HG03066 (cell line): ENCODE measurements at regions not wholly inside any gene's neighbourhood (a gene's known extent, or its start where the extent isn't known, plus 50 kb on each side); places are given as distances from the start of the nearest gene placed in this dataset.

Experiments used
- ATAC-seq: cut with Tn5 transposase; IDR thresholded peaks from one replicate; pipeline ENCODE4 v1.9.1; 2021; ENCODE audit warnings: low read depth; ENCODE audit not compliant: unreplicated experiment

- ATAC-seq: peak; percentile 78
Measured at GRCh38 chr10:110395350-110396283, 90.9 kb upstream of the SMNDC1 start.

DNA sequence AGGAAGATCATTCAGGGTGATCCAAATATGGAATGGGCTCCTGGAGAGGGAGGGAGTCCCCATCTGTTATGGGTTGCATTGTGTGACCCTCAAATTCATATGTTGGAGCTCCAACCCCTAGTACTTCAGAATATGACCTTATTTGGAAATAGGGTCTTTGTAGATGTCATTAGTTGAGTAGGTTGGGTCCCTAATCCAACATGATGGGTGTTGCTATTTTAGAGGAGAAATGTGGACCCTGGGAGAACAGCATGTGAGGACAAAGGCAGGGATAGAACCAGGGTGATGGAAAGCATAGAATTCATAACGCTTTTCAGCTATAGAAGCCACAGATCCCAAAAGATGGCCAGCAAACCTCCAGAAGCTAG lies 91.5 kb upstream of the SMNDC1 start:
- no peak for ATAC-seq

DNA sequence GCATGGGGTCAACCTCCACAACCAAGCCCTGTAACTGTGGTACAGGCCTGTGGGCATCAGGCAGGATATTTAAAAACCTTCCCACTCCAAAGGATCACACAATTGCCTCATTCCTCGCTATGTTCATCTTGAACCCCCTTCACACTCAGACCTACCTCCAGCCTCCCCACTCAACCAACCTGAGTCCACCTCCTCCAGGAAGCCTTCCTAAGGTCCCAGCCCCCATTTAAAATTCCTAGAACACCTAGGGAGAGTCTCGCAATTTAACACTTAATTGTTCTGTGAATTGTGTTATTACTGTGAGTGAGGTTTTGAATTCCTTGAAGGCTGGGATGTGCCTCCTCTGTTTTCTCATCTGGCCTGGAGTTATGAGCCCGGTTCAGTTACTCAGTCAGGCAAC lies 93.1 kb upstream of the SMNDC1 start:
- ATAC-seq: no peak

DNA sequence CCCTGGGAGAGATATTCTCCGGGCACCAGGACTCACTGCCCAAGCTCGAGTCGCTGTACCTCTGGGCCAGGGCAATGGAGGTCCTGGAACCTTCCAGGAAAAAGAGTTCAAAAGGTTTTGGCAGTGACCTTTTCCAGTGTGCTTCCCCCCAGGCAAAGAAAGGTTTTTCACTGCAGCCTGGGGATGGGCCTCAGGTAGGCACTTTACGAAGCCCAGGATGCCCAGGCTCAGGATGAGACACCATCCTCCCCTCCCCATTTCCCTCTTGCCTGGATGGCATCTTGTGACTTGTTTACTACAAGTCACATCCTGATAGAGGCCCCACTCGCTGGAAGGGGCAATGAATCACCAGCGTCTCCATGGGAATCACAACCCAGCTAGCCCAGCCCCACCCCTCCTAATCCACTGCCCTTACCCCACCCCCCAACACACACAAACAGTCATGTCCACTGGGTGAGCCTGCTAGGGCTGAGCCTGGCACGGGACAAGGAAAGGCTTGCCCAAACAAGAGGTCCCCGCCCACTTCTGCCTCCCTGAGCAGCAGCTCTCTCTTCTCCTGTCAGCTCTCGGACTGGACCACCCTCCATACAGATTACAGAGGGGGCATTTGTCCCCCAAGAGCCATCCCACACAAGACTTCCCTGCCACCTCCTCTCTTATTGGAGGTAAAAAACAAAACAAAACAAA lies 93.8 kb upstream of the SMNDC1 start:
- no peak for ATAC-seq

- no peak for ATAC-seq
Measured at GRCh38 chr10:110399106-110399964, 94.6 kb upstream of the SMNDC1 start.

DNA sequence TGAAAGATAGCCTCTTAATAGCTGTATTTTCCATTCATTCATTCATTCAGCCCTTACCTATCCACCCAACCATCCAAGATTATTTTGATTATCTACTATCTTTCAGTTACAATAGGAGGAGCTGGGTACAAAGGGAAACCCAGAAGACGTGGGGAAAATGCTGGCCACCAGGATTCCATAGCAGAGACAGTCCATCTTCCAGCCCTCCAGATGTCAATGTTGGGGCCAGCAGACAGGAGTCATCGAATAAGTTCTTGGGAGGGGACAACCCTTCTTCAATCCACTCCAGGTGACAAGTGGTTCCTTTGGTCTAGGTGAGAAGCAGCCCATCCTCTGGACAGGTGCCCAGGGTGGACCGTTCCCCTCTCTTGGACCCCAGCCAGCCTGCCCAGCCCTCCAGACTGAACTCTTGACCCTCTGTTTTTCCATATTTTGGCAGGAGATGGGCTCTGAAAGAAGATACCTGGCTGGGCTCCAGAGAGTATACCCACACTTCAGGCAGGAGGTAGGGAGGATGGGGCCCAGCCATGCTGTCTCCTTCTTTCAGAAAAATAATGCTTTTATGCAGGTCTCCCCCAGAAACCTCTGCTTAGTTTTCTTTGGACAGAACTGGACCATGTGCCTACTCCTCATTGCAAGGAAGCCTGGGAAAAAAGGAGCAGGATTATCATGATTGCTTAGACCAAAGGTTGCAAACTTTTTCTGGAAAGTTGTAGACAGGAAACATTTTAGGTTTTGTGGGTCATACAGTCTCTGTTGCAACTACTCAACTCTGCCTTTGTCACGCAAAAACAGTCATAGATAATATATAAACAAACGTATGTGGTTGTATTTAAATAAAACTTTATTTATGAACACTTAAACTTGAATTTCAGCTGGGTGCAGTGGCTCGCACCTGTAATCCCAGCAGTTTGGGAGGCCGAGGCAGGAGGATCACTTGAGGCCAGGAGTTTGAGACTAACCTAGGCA lies 95.5 kb upstream of the SMNDC1 start:
- no peak for ATAC-seq

DNA sequence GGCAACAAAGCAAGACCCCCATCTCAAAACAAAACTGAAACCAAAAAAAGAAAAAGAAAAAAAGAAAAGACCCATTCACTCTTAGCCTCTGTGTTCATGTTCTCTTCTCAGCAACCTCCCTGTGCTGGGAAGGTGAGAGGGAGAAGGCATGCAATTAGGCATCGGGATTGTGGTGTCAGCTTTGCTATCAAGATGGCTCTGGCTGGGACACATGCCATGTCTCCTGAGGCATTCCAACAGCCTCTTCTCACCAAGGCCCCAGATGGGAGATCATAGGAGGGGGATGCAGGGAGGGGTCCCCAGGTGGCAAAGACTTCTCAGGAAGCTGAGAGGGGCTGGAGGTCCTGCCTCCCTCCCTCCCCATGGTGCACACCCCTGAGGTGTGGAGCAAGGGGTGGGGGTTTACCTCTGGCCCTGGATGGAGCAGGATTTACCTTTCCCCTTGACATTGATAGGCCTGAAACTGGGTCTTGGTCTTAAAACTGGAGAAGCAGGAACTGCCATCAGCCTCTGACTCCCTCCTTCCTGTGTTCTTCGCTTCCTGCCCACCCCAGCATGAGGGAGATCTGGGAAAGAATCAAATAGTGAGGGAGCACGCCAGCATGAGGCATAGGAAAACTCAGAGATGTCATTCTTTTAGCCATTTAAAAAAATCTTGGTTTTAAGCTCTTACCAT lies 96.2 kb upstream of the DUSP5 start:
- ATAC-seq: no peak

DNA sequence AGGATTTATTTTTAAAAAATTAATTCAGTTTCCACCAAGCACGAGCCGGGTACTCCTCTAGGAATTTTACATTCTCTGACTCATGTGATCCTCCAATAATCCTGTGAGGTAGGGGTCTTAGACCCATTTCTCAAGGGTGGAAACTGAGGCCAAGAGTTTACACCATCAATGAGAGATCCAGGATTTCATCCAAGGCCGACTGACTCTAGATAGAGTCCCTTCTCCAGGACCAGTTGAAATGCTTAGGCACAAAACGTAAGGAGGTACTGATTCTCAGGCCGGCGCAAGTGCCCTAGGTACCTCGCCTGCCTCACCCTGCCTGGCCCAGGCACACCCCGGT lies 95.7 kb upstream of the DUSP5 start:
- ATAC-seq: no peak

- ATAC-seq: no peak
Measured at GRCh38 chr10:110403593-110403992, 94.1 kb upstream of the DUSP5 start.

- no peak for ATAC-seq
Measured at GRCh38 chr10:110404413-110404812, 93.3 kb upstream of the DUSP5 start.

DNA sequence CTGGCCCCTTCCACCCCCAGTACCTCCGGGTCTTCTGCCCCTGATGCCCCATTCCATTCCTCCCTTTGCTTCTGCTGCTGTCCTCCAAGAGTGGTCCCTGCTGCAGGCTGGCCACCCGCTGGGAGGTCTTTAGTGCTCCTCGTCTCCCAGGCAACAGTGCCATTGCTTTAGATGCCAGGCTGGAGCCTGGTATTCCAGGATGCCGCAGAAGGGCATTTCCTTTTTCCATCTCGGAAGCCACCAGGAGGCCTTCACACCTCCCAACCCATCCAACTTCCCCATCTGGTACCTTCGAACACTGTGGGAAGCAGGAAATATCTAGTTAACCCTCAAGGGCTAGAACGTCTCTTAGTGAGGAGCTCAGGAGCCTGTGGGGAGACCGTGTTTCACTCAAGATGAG lies 92.9 kb upstream of the DUSP5 start:
- ATAC-seq: no peak

DNA sequence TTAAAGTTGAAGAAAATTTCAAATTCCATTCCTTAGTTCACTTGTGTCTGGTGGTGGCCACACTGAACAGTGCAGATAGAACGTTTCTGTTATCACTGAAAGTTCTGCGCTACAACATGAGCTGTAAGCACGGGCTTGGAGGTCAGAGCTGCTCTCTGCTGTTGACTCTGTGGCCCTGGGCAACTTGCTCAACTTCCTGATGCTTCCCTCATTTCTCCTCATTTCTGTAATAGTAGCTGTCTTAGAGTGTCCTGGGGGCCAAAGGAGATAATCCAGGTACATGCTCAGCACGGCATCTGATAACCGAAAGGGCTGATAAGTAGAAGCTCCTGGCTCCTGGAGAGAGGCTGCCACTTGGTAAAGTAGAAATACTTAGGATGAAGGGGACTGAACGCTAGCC lies 92.3 kb upstream of the DUSP5 start:
- no peak for ATAC-seq

DNA sequence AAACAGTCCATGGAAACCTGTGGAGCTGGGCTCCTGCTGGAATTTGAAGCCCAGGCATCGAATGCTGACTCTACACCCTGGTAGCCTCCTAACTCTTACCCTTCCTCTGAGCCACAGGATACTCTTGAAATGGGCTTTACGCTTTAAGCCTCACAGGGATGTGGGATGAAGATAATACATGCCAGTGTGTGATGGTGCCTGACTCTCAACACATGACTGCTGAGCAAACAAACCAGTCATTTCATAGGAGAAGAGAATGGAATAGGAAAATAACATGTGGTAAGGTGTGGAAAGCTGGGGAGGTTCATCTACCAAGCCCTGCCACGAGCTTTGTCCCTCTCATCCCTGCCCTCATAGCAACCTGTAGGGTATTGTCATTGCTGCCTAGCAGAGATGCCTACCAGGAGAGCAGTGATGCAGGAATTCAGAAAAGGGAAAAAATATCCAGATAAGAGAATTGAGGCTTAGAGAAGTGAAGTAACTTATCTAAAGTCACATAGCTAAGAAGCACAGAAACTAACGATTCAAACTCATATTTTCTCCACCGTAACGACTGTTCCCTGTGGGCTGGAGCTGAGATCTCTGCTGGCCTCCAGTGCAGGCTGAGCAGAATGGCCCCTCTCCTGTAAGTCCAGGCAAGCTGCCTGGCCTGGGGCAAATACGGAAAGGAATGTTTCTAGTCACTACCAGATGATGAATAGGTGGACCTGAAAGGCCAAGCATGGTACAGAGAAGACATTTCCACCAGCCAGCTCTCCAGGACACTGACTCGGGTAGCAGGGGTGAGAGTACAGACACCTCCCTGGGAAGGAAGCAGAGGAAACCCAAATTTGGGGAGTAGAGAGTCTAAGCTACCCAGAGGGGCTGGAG lies 90.2 kb upstream of the DUSP5 start:
- ATAC-seq: no peak

- ATAC-seq: no peak
Measured at GRCh38 chr10:110408203-110408871, 89.4 kb upstream of the DUSP5 start.

GRCh38 chr10:110408943-110409342 lies 88.8 kb upstream of the DUSP5 start:
- no peak for ATAC-seq

GRCh38 chr10:110409488-110409887 lies 88.2 kb upstream of the DUSP5 start:
- no peak for ATAC-seq

DNA sequence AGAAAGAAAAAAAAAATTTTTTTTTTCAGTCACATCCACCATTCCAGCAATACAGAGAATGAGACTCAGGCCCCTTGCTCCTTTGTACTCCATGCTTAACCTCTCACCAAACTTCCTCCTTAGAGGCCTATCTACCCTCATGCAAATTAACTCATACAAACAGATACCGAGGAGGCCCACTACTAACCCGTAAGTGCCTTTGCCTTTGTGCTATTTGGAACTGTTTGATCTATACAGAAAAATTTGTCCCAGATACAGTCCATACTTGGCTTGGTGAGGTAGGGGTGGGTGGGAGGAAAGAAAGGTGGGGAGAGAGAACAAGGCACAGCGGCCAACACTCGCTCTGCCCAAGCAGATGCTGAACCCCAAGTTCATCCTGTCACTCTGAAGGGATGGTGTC lies 87.8 kb upstream of the DUSP5 start:
- ATAC-seq: peak; percentile 43
